Medulla oblongata (tissue), 1 donor: ENCODE measurements at regions not wholly inside any gene's neighbourhood (a gene's known extent, or its start where the extent isn't known, plus 50 kb on each side); places are given as distances from the start of the nearest gene placed in this dataset.
"Not testable (repeated sequence)": the region's sequence is repeated elsewhere in the genome, so short reads cannot be mapped to it uniquely, and the experiment has no call there.

Source experiments
- DNase-seq: peaks from one replicate; pipeline ENCODE4 v3.0.0-alpha.2; 2015; ENCODE audit errors: extremely low spot score

DNA sequence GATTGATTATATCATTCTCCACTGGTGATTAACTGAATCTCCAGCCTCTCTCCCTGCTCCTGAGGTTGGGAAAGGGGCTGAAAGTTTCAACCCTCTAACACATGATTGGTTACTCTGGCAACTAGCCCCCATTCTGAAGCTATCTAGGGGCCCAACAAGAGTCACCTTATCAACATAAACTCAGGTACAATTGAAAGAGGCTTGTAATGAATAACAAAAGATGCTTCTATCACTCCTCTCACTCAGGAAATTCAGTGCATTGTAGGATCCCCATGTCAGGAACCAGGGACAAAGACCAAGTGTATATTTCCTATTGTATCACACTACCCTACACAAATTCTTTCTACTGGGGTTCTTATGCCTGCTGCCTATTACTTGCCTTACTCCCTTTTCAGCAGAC, 123.9 kb upstream of the SLC13A1 start:
- no peak for DNase-seq

DNA sequence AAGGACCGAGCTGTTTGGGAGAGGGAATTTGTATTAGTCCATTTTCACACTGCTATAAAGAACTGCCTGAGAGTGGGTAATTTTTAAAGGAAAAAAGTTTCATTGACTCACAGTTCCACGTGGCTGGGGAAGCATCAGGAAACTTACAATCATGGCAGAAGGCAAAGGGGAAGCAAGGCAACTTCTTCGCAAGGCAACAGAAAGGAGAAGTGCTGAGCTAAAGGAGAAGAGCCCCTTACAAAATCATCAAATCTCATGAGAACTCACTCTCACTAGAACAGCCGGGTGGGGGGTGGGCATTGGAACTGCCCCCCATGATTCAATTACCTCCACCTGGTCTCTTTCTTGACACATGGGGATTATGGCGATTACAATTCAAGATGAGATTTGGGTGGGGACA, 121.8 kb upstream of the SLC13A1 start:
- DNase-seq: not testable (repeated sequence)

DNA sequence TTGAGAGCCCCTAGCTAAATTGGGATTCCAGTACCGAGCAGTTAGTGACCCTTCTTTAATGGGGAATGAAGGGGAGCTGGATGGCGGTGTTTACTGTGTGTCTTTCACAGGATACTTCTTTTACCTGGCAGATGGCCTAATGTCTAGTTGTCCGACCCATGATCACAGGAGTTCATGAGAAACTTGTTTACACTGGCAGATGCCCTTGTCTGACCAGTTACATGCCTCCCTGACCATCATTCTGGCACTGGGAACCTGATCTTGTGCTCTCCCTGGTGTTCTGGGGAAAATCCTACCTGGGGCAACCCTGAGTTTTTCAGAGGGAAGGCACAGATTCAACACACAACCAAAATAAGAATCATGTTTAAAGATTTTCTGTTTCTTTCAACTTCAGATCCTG, 120.1 kb upstream of the SLC13A1 start:
- no peak for DNase-seq

DNA sequence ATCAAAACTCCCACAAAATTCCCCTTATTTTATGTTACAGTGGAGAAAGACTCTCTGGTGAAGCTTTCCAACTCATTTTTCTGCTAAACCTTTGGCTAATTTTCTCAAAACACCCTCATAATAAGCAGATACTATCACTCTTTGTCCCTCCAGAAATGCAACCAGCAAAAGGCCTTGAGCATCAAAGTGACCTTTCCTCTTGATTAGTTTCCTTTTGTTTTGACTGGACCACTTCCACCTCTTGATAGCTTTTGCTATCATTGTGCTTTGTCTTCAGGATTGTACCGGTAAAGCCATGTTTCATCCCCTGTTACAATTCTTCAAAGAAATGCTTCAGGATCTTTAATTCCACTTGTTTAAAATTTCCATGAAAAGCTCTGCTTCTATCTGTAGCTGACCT, 115.1 kb upstream of the SLC13A1 start:
- no peak for DNase-seq

DNA sequence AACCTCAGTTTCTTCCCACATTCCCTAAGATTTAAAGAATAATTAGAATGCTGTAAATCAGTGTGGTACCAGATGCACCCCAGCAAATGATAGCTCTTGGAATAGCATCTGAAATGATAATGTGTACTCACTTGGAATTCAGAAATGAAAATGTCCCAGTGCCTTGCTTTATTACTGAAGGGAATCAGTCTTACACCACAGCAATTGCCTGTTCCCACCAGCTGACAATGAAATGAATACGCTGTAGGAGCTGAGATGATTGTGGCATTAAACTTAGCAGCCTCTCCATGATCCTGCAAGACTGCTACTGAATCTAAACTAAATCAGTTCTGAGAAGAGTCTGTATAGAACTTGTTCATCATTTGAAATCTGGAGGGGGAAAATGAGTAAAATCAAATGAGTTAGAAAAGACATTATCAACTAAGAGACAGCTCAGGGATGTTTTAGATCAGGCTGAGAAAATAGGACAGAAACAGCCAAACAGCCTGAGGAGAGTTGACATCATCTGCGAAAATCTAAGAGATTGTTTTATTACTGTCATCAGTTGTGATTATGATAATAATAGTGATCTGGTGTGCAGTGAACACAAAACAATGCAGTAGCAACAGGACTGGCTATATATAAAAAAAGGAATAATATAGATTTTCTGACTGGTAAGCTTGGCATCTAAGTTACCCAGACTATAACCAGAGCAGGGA, 108.6 kb upstream of the SLC13A1 start:
- DNase-seq: no peak

DNA sequence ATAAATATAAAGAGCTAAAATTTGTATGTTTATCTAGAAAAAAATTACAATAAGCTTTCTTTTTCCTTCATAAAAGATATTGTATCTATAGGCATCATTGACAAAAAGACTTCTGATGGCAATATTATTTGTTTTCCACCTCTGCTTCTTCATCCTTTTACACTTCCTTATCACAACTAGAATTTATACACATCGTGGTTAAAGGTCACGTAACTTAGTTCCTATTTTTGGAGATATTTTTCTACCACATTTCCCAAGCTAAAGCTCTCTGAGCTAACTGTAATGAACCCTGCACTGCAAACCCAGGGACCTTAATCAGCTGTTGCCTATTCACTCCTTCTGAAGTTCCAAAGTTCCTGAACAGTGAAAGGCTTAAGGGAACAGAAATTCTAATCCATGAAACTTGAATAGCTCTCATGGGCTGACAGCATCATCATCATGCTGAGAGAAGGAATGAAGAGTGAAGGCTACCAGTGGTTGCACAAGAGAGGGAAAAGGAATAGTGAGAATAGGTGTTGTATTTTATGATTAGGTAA, 106.1 kb upstream of the SLC13A1 start:
- no peak for DNase-seq

DNA sequence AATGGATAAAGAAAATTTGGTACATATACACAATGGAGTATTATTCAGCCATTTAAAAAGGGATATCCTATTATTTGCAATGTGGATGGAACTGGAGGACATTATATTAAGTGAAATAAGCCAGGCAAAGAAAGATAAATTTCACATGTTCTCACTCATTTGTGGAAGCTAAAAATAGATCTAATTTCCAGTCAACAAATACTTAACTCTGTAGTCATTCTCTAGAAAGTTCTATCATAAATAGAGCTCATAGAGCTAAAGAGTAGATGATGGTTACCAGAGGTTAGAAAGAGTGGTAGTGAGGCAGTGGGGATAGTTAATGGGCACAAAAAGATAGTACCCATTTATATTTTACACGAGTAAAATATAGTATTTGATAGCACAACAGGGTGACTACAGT, 104.2 kb upstream of the SLC13A1 start:
- DNase-seq: no peak

DNA sequence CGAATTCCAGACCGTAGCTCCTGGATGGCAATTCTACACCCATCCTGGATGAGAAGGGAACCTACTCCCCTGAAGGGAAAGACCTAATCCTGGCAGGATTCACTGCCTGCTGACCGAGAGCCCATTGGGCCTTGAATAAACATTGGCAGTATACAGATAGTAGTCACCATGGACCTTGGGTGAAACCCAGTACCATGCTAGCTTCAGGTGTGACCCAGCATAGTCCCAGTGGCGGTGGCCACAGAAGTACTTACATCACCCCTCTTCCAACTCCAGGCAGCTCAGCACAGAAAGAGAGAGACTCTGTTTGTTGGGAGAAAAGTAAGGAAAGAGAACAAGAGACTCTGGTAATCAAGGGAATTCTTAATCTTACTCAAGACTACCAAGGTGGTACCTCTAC, 97.2 kb upstream of the SLC13A1 start:
- DNase-seq: no peak

DNA sequence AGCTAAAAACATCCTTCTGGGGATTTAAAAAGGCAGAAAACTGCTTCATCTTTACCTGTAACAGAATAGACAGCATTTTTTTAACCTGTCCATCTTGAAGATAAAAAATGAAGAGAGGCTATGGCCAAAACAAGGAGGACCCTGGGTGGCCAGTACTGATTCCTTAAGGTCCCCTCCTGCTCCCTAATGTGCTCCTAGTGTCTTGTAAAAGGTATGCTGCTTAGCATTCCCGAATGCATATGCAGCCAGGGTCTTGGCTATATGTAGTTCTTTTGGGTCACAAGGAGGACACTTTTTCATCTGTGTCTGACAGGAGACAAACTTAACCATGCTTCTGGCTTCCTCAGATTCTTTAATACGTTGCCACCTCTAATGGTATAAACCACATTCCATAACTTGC, 93.9 kb upstream of the SLC13A1 start:
- no peak for DNase-seq

DNA sequence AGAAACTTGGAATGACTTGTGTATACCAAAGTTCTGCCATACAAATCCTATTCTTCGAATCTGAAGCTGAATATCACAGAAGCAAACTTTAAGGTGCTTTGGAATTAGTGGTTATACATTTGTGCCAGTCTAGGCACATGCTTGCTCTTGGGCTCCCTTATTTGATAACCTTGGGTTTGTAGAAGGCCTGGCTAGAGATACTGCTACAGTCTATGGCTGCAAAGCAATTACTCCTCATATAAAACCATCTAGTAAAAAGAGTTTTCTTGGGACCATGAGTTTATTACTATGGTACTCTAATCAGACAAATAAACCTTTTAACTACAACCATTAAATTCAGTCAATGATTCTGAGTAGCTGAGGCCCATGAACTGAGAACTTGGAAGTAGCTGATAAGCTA, 92.5 kb upstream of the SLC13A1 start:
- DNase-seq: no peak

DNA sequence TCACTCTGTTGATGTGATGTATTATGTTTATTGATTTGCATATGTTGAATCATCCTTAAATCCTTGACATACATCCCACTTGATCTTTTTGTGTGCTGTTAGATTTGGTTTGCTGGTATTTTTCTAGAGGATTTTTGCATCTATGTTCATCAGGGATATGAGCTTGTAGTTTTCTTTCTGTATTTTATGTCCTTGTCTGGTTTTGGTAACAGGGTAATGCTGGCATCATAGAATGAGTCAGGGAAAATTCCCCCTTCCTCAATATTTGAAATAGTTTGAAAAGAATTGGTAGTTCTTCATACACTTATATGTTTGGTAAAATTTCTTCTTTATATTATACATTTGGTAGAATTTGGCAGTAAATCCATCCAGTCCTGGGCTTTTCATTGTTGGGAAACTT, 89.4 kb upstream of the SLC13A1 start:
- no peak for DNase-seq

DNA sequence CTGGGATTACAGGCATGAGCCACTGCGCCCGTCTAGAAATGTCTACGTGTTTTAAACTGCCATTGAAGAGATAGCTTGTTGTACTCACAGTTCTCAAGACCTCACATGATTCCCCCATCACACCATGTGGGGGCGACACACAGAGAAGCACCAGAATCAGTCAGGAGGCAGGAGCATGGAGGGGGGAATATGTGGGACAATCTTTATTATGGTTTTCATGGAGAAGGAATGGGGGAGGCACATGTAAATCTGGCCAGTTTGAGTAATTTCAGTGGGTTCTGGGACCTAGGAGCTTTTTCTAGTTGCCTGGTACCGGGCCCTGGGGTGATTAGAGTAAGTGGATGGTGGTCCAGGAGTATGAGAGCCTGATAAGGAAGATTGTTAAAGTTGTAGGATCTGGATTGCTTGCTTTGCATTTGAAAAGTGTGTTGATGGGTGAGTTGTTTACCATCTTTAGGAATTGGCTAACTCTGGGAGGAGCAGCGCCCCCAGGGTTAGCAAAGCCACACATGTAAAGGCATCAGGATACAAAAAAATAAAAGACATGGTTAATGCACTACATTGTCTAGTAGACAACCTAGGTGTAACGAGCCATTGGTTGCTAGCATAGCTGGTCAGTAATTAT, 85.4 kb upstream of the SLC13A1 start:
- no peak for DNase-seq

DNA sequence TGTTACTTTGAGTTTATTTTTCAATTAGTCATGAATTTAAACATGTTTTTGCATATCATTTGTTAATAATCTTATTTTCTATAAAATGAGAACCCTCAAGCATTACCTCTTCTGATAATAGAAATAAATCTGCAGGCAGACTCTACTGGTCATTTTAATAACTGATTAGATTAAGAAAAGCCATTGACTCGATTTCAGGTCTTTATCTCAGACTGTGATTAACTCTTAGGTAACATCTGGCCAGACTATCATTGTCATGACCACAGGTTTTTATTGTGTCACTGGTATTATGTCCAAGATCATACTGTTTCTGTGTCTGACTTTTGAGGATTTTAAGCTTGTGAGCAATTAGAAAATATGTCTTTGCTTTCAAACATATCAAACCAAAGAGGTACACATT, 83.6 kb upstream of the SLC13A1 start:
- no peak for DNase-seq

DNA sequence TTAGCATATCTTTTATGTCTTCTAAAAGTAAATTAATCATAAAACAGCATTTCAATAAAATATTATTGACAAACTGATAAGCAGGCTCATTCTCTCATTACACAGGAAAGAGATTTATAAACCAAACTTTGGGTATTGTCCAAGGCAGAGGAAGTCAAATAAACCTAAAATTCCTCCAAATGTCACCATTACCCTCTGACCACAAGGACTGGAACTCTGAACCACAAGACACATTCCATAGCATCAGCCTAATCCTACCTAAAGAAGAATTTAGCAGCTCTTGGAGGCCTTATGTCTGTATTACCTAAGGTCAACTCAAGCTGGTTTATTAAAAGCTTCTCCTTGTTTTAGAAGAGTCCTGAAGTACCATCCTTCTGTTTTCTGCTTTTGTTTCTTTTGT, 82.4 kb upstream of the SLC13A1 start:
- DNase-seq: no peak

DNA sequence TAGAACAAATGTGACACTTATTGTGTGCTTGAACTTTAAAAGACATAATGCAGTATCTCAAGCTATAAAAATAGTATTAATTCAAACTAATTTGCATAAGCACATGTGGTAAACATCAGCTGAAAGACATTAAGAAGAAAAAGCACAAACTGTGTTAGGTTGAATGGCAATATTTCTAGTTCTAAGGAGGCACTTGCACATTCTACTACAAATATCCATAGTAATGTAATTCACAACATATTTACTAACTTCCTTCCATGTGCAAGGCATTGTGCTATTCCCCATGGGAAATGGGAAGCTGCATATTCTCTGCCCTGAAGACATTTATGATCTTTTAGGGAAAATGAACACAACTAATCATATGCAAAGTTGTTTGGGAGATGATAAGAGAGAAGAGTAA, 80.2 kb upstream of the SLC13A1 start:
- DNase-seq: no peak

DNA sequence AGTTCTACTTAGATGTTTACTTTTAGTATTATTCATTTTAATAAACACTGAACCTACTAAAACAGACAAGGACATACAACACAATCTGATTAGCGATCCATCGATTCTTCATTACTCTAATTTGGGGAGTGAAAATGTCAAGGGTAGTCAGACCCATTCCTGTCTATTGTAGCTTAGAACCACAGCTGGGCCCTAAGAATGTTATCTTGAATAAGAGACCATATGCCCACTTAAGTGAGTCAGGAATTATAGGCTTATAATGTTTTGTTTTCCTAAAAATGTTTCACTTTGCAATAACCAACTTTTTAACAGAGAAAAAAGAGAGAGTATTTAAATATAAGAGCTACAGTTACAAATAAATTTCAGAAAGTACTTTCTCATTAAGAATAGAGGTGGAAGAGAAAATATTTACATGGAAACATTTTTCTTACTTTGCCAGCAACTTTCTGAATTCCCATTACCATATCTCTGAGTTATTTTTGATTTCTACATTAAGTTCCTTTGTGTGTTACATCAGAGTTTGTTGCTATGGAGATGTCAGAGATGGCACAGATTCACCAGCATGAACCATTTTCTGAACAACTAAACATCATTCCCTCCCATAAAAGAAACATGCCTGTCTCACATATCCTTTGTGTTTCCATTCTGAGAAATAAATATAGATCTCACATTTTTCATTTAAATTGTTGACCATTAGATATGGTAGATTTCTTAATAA, 75.4 kb upstream of the SLC13A1 start:
- no peak for DNase-seq

DNA sequence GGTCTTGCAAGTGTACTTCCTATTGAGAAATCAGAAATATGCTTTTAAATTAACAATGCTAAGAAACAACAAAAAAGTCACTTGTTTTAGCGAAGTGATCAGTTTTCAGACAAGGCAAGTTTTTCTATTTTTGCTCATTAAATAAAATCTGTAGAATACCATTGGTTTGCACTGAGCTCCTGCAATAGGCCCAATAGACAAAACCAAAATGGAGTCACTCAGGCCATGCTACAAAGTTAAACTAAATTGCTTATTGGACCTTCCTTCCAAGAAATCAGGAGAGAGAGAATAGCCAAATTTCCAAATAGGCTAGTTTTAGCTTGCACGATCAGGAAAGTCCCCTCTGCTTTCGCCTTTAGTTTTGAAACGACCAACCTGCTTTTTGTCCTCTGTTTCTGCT, 73.4 kb upstream of the SLC13A1 start:
- DNase-seq: no peak

DNA sequence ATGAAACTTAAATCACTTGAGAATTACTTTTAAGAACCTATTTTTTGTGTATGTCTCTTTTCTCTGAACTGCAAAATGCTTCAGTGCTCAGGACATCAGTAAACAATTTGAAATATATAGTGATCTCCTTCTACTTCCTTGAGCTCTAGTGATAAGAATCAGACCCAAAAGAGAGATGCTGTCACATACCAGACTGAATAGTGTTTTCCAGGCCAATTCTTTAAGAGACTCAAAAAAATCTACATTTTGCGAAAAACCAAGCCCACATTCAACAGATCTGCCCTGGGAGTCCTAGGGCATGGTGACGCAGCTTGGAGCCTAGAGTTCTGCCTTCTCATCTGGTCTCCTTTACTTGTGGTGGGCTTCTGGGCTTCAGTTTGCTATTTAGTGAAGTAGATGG, 72.1 kb upstream of the SLC13A1 start:
- no peak for DNase-seq

DNA sequence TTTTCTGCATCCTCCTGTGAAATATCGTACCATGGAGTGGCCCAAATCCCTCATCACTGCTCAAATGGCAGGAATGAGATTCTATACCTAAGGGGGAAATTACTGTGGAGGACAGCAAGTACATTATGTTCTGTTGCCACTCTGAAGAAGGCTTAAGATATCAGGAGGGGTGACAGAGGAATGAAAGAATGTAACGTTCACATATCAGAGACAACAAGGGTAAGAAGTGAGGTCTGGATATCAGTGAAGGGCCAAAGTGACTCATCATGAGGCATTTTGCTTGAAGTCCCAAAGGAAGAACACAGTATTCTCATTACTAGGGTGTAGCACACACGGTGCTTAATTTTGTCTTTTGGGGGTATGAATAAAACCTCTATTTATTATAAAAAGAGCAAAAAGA, 71.5 kb upstream of the SLC13A1 start:
- no peak for DNase-seq

DNA sequence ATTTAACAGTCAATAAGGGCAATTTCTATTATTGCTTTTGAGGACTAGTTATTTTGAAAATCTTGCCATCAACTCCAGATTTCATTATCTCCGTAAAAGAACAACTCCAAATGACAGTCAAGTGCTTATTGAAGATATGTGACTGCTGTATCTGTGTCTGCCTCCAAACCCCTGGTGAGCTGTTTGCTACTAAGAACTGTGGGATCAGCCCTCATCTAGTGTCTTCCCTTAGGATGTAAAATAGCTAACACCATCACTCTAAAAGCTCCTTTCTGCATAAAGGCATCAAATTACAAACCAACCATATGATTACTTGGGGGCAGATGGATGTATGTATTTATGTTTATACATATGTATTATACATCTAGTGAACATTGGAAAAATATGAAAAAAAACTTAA, 70.8 kb upstream of the SLC13A1 start:
- no peak for DNase-seq

DNA sequence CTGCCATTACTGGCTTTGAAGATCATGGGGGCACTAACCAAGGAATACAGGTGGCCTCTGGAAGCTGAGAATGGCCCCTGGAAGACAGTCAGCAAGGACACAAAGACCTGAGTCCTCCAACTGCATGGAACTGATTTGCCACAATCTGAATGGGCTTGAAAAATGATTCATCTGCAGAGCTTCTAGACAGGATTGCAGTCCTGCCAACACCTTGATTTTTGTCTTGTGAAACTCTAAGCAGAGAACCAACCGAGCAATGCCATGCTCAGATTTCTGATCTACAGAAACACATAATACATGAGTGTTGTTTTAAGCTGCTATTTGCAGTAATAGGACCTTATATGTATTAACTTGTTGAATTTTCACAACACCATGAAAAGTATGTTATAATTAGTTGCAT, 66.1 kb upstream of the SLC13A1 start:
- DNase-seq: no peak

DNA sequence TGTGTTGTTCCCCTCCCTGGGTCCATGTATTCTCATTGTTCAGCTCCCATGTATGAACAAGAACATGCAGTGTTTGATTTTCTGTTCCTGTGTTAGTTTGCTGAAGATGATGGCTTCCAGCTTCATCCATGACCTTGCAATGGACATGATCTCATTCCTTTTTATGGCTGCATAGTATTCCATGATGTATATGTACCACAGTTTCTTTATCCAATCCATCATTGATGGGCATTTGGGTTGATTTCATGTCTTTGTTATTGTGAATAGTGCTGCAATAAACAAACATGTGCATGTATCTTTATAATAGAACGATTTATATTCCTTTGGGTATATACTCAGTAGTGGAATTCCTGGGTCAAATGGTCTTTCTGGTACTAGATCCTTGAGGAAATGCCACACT, 65.1 kb upstream of the SLC13A1 start:
- DNase-seq: not testable (repeated sequence)

DNA sequence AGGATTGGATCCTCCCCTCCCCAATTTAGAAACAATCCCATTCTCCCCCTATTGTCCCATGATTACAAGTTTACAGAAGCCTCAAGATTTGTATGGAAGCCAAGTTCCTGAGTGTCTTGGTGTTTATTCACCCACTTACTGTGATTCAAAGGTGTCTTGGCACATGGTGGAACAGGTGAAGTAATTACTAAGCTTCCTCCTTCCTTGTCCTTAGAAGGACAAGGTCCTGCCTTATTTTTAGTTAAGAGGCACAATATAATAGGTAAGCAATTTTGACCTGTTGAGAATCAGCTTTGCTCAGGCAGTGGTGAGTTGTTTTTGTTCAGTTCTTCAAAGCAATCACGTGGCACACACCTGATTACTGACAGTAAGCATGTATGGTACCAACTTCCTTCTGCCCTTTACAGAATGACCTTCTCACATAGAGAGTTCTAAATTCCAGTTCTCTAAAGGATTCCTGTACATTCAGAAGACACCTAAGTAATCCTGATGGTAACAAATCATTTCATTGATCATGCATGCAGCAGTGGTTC, 60.7 kb upstream of the SLC13A1 start:
- DNase-seq: no peak
